ENCODE measurements at regions not wholly inside any gene's neighbourhood (a gene's known extent, or its start where the extent isn't known, plus 50 kb on each side); places are given as distances from the start of the nearest gene placed in this dataset.

DNA sequence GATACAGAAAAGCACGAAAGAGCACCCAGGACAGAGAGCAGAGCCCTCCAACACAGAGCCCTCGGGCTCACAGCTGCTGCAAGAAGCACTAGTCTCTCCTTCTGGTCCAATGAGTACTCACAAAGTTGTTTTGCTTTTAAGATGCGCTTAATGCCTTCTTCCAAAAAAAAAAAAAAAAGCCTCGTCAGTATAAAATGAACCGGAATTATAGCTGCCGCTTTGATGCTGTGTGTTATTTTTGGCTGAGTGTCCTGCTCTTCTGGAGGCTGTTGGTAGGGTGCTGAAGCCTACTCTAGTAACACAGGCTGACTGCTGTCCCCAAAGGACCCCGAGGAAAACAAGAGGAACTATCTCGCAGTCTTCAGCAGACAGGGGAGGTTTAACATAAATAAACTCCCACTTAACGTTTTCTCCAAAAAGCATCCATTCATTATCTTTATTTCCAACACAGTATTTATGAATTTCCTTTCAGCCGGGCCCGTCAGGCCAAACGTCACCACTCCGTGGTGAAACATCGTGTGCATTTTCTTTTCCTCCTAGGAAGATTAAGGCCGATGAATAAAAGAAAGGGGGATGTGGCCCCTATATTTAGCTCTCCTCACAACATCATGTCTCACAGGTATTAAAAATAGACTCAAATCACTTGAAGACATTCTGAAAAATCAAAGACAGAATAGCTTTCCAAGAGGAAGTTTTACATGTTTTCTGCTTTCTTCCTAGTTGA is 213.7 kb upstream of the PPARGC1A start (continued):
- TF ChIP-seq, protein P1, sequence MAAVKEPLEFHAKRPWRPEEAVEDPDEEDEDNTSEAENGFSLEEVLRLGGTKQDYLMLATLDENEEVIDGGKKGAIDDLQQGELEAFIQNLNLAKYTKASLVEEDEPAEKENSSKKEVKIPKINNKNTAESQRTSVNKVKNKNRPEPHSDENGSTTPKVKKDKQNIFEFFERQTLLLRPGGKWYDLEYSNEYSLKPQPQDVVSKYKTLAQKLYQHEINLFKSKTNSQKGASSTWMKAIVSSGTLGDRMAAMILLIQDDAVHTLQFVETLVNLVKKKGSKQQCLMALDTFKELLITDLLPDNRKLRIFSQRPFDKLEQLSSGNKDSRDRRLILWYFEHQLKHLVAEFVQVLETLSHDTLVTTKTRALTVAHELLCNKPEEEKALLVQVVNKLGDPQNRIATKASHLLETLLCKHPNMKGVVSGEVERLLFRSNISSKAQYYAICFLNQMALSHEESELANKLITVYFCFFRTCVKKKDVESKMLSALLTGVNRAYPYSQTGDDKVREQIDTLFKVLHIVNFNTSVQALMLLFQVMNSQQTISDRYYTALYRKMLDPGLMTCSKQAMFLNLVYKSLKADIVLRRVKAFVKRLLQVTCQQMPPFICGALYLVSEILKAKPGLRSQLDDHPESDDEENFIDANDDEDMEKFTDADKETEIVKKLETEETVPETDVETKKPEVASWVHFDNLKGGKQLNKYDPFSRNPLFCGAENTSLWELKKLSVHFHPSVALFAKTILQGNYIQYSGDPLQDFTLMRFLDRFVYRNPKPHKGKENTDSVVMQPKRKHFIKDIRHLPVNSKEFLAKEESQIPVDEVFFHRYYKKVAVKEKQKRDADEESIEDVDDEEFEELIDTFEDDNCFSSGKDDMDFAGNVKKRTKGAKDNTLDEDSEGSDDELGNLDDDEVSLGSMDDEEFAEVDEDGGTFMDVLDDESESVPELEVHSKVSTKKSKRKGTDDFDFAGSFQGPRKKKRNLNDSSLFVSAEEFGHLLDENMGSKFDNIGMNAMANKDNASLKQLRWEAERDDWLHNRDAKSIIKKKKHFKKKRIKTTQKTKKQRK (IDR thresholded peaks at IDR 0.05; ENCODE audit: borderline replicate concordance, low read depth, low read length): no peak
- TF ChIP-seq XRCC5 (IDR thresholded peaks at IDR 0.05; ENCODE audit: low read depth, low read length): no peak

DNA sequence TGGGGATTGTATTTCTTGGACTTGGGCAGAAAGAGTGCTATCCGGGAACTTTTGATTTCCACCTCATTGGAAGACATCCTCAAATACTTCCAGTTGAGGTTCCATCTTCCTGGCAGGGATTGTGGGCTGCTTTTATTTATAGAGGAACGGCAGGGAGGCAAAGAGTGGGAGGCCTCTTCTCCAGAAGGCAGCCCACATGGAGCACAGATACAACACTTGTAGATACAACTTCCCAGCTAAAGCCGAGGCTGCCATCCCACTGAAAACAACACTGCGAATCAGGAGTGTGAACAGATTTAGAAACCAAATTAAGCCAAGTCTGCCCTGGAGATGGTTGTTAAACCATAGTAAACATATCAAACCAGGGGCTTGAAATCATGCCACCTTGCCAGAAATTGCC is 212.8 kb upstream of the PPARGC1A start:
- Histone ChIP-seq H3K9ac (ENCODE audit: insufficient read depth in 1 of 2, low read depth in 2 of 2, low read length in 2 of 2) (no peak overlapping the region), H3K79me2 (ENCODE audit: control insufficient read depth, insufficient read depth, low read length) (no peaks in the 10 kb centered on the region), H3K27ac (ENCODE audit: extremely low read depth, low read depth, low read length) (no peak overlapping the region), H4K20me1 (replicated peaks; ENCODE audit: control insufficient read depth, insufficient read depth, low read length) (no peaks in the 10 kb centered on the region), H3K27me3 (ENCODE audit: control insufficient read depth in 2 of 2, insufficient read depth in 2 of 2, low read length in 2 of 2) (no peaks in the 10 kb centered on the region), H3K4me1 (replicated peaks in 1 of 2; ENCODE audit: control insufficient read depth in 2 of 2, insufficient read depth in 2 of 2, low read length in 2 of 2) (no peaks in the 10 kb centered on the region), H3K36me3 (ENCODE audit: control insufficient read depth, insufficient read depth, low read length) (no peaks in the 10 kb centered on the region), H3K9me1 (ENCODE audit: control insufficient read depth, insufficient read depth, low read length) (no peaks in the 10 kb centered on the region), H3K4me2 (ENCODE audit: insufficient read depth, low read length) (no peak overlapping the region), H3K9me3 (replicated peaks; ENCODE audit: control insufficient read depth, insufficient read depth, low read depth, low read length) (no peaks in the 10 kb centered on the region), H2AFZ (ENCODE audit: low read depth, low read length) (no peak overlapping the region), H3K4me3 (no peak overlapping the region)
- DNase-seq (ENCODE audit: extremely low read depth in 1 of 4, low spot score in 3 of 4) (no peak), ATAC-seq (no peak), FAIRE-seq (no peak)
- in situ Hi-C loops (cut with MboI) (no loop called here), intact Hi-C loops (cut with micrococcal nuclease) (no loop called here)
- BruUV-seq (replicated peaks): no TSS peak
- ChIA-PET POLR2A (interaction anchor here (1.0 kb wide), 1 partner anchor 11 kb away, joined by 3 read pairs; no protein-coding TSS in a partner anchor), CTCF (ENCODE audit: low intra/inter-chr PET ratio) (no interaction called here)
- no peak for TF ChIP-seq CSDE1 (IDR thresholded peaks at IDR 0.05)
- no peak for TF ChIP-seq NEUROD1 (IDR thresholded peaks at IDR 0.05; ENCODE audit: borderline replicate concordance, low read depth, low read length, partially characterized antibody)
- TF ChIP-seq, protein P2, sequence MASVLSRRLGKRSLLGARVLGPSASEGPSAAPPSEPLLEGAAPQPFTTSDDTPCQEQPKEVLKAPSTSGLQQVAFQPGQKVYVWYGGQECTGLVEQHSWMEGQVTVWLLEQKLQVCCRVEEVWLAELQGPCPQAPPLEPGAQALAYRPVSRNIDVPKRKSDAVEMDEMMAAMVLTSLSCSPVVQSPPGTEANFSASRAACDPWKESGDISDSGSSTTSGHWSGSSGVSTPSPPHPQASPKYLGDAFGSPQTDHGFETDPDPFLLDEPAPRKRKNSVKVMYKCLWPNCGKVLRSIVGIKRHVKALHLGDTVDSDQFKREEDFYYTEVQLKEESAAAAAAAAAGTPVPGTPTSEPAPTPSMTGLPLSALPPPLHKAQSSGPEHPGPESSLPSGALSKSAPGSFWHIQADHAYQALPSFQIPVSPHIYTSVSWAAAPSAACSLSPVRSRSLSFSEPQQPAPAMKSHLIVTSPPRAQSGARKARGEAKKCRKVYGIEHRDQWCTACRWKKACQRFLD (CRISPR knock-in tag; IDR thresholded peaks at IDR 0.05): no peak
- no peak for TF ChIP-seq ZNF586 (CRISPR knock-in tag; conservative IDR thresholded peaks at IDR 0.05)
- no peak for TF ChIP-seq CC2D1A (IDR thresholded peaks at IDR 0.05)
- TF ChIP-seq, protein P3, sequence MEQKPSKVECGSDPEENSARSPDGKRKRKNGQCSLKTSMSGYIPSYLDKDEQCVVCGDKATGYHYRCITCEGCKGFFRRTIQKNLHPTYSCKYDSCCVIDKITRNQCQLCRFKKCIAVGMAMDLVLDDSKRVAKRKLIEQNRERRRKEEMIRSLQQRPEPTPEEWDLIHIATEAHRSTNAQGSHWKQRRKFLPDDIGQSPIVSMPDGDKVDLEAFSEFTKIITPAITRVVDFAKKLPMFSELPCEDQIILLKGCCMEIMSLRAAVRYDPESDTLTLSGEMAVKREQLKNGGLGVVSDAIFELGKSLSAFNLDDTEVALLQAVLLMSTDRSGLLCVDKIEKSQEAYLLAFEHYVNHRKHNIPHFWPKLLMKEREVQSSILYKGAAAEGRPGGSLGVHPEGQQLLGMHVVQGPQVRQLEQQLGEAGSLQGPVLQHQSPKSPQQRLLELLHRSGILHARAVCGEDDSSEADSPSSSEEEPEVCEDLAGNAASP (IDR thresholded peaks at IDR 0.05): no peak
- WGBS (ENCODE audit: insufficient coverage, low coverage, missing lambda C conversion rate): 2% methylated on average over 4 of the region's 4 CpGs
